Body of pancreas (tissue), 4 donors: ENCODE measurements at regions not wholly inside any gene's neighbourhood (a gene's known extent, or its start where the extent isn't known, plus 50 kb on each side); places are given as distances from the start of the nearest gene placed in this dataset.
"Not testable (repeated sequence)": the region's sequence is repeated elsewhere in the genome, so short reads cannot be mapped to it uniquely, and the experiment has no call there.

Experiments
- ATAC-seq: fragments of 150-250 bp; one replicate; pipeline ENCODE4 v1.9.1; 2016
- DNase-seq, 4 donors: peaks; one replicate each; pipeline ENCODE4 v3.0.0-alpha.2; 2019
- H3K27ac ChIP-seq, 4 donors: fragments of 200-600 bp; sonication (generic); 1 replicate in 3 of 4; 2 replicates in 1 of 4; pipeline versions ENCODE4 v1.5.1 to v1.6.1; 2016 to 2019; ENCODE audit warnings: mild to moderate bottlenecking in 1 of 4, mixed read lengths in 1 of 4, moderate library complexity in 1 of 4
- H3K27me3 ChIP-seq, 2 donors: fragments of 200-600 bp; sonication (generic); one replicate each; pipeline ENCODE4 v1.6.0; 2016; ENCODE audit warnings: mild to moderate bottlenecking in 1 of 2
- H3K36me3 ChIP-seq, 2 donors: fragments of 200-600 bp; sonication (generic); replicated peaks in 1 of 2; 2 replicates each; pipeline ENCODE4 v1.5.1; 2016; ENCODE audit warnings: low read depth in 2 of 2; ENCODE audit not compliant: insufficient read depth in 1 of 2
- H3K4me1 ChIP-seq: fragments of 200-600 bp; sonication (generic); one replicate; pipeline ENCODE4 v1.6.0; 2016
- H3K4me3 ChIP-seq, 2 donors: fragments of 200-600 bp; sonication (generic); 1 replicate in 1 of 2; 2 replicates in 1 of 2; pipeline ENCODE4 v1.5.1; 2016 to 2019
- H3K9me3 ChIP-seq, 3 donors: fragments of 200-600 bp; sonication (generic); 1 replicate in 2 of 3; 2 replicates in 1 of 3; pipeline ENCODE4 v1.5.1; 2016
- POLR2A ChIP-seq, 3 donors: fragments of 450-650 bp; IDR thresholded peaks; one replicate each; pipeline ENCODE4 v1.6.1; 2016; ENCODE audit warnings: antibody characterized with exemption in 3 of 3, mild to moderate bottlenecking in 2 of 3
- WGBS, 2 donors: methylation state at CpG; one replicate each; pipeline ENCODE4 v1.1.5; 2017; 5-methylcytosine and 5-hydroxymethylcytosine counted together
- intact Hi-C: fragments of 100-400 bp; cut with DNase I; formaldehyde crosslinking; loops from one replicate; pipeline ENCODE4 v1.15.1; 2023
- TF ChIP-seq, protein P1 (sequence below), 7 experiments: fragments of 450-650 bp in 4 of 7; fragments of 200-600 bp in 3 of 7; sonication (generic) in 3 of 7; IDR thresholded peaks; one replicate each; pipeline ENCODE4 v1.5.1; 2016 to 2019; ENCODE audit warnings: antibody characterized with exemption in 7 of 7

GRCh38 chr20:25992146-25992545, 295.5 kb upstream of the ZNF337 start:
- no peak for DNase-seq
- TF ChIP-seq, protein P1, sequence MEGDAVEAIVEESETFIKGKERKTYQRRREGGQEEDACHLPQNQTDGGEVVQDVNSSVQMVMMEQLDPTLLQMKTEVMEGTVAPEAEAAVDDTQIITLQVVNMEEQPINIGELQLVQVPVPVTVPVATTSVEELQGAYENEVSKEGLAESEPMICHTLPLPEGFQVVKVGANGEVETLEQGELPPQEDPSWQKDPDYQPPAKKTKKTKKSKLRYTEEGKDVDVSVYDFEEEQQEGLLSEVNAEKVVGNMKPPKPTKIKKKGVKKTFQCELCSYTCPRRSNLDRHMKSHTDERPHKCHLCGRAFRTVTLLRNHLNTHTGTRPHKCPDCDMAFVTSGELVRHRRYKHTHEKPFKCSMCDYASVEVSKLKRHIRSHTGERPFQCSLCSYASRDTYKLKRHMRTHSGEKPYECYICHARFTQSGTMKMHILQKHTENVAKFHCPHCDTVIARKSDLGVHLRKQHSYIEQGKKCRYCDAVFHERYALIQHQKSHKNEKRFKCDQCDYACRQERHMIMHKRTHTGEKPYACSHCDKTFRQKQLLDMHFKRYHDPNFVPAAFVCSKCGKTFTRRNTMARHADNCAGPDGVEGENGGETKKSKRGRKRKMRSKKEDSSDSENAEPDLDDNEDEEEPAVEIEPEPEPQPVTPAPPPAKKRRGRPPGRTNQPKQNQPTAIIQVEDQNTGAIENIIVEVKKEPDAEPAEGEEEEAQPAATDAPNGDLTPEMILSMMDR (IDR thresholded peaks at IDR 0.05), result no peak
- TF ChIP-seq POLR2A (IDR thresholded peaks at IDR 0.05), result no peak
- peaks cover 4% of the 10 kb centered on the region for H3K4me1 ChIP-seq
- H3K4me3 ChIP-seq, result no peak overlapping the region
- WGBS, 2 donors, result 66% methylated on average over 16 of the region's 16 CpGs
- ATAC-seq, result no peak
- no peaks in the 10 kb centered on the region for H3K36me3 ChIP-seq
- H3K27me3 ChIP-seq, result no peaks in the 10 kb centered on the region
- H3K9me3 ChIP-seq, result no peaks in the 10 kb centered on the region
- intact Hi-C loops, result no loop called here
- H3K27ac ChIP-seq, result no peak overlapping the region

DNA sequence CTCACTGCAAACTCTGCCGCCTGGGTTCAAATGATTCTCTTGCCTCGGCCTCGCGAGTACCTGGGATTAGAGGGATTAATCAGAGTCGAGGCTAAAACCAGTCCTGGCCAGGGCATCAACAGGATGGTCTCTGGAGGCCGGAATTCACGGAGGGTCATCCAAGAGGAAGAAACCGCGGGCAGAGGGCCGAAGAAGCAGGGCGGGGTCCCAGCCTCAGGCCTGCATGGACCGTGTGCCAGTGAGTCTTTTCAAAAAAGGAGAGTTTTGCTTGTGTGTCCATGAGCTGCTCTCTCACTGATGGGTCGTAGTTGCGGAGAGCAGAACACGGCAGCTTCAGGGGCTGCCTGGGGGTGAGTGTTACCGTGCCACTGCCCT, 295.1 kb upstream of the ZNF337 start:
- Histone ChIP-seq H3K27ac (no peak overlapping the region), H3K4me1 (peaks cover 8% of the 10 kb centered on the region), H3K9me3 (no peaks in the 10 kb centered on the region), H3K36me3 (no peaks in the 10 kb centered on the region), H3K4me3 (no peak overlapping the region), H3K27me3 (no peaks in the 10 kb centered on the region)
- TF ChIP-seq, protein P1 (IDR thresholded peaks at IDR 0.05), result no peak
- TF ChIP-seq POLR2A (IDR thresholded peaks at IDR 0.05), result no peak
- DNase-seq (no peak), ATAC-seq (no peak)
- intact Hi-C loops, result no loop called here
- WGBS, 2 donors, result 84 to 86% methylated on average over 16 of the region's 16 CpGs

DNA sequence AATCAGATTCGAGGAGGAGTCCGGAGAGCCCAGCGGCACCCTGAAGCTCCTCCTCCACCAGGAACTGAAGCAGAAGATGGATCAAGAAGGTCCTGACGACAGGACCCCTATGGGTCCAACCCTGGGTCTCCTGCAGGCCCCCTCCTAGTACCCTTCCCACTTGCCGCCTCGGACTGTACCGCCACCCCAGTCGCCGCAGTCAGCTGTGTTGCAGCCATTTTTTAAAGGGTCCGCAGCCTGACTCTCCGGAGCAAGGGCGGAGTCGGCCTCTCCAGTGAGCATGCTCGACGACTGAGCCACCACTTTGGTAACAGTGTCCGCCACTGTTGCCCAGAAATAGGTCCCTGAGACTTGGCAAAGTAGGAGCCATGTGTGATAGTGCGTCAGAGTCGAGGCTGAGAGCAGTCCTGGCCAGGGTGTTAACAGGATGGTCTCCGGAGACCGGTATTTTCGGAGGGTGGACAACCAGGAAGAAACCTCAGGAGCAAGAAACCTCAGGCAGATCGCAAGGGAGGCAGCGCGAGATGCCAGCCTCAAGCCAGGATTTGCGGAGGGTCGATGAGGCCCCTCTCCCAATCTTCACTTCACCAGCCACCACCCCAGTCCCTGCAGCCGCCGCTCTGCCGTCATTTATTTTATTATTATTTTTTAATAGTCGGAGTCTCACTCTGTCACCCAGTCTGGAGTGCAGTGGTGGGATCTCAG, 294.6 kb upstream of the ZNF337 start:
- intact Hi-C loops, result no loop called here
- Histone ChIP-seq H3K4me1 (peaks cover 8% of the 10 kb centered on the region), H3K27ac (no peak overlapping the region), H3K4me3 (no peak overlapping the region), H3K36me3 (no peaks in the 10 kb centered on the region), H3K27me3 (no peaks in the 10 kb centered on the region), H3K9me3 (no peaks in the 10 kb centered on the region)
- TF ChIP-seq POLR2A (IDR thresholded peaks at IDR 0.05), result no peak
- TF ChIP-seq, protein P1 (IDR thresholded peaks at IDR 0.05), result no peak
- ATAC-seq (no peak), DNase-seq (no peak)
- 82 to 86% methylated on average over 18 to 30 of the region's 30 CpGs for WGBS, 2 donors

GRCh38 chr20:25989686-25990085, 293.0 kb upstream of the ZNF337 start:
- ATAC-seq, DNase-seq, H3K4me3 ChIP-seq, H3K36me3 ChIP-seq, H3K4me1 ChIP-seq, H3K27ac ChIP-seq, intact Hi-C loops, H3K27me3 ChIP-seq, H3K9me3 ChIP-seq: not testable (repeated sequence)
- WGBS, 2 donors, result 87 to 91% methylated on average over 11 of the region's 11 CpGs

- Histone ChIP-seq H3K27ac (no peak overlapping the region), H3K9me3 (no peaks in the 10 kb centered on the region), H3K36me3 (no peaks in the 10 kb centered on the region), H3K4me1 (peaks cover 8% of the 10 kb centered on the region), H3K4me3 (no peak overlapping the region), H3K27me3 (no peaks in the 10 kb centered on the region)
- DNase-seq (no peak), ATAC-seq (no peak)
- TF ChIP-seq POLR2A (IDR thresholded peaks at IDR 0.05), result no peak
- TF ChIP-seq, protein P1 (IDR thresholded peaks at IDR 0.05), result no peak
- WGBS, 2 donors, result 82 to 91% methylated on average over 12 to 19 of the region's 19 CpGs
- intact Hi-C loops, result no loop called here
Observed at GRCh38 chr20:25989196-25989595, 292.5 kb upstream of the ZNF337 start.

DNA sequence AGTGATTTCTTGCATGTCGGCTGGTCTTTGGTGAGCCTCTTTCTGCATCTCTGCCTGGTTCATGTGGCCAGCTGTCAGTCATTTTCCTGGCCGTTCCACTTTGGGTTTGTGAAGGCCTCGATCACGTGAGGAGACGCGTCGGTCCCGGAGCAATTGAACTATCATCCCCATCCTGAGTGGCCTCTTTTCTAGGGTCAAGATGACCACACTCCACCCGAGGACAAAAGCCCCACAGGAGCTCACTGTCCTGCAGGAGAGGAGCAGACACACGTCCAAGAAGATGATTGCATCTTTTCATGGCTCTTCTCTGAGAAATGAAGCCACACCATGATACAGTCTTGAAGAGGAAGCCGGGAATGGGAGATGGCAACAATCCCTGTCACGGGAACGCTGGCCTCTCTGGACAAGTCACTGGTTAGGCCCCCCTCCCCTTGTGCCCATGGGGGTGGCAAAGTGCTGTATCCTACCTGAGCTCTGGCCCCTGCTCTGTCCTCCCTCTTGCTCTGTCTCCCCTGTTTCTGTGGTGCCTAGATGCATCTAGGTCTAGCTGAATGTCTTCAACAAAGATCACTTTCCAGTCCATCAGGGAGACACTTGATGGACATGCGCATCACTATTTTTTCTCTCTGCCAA, 291.4 kb upstream of the ZNF337 start:
- H3K4me1 ChIP-seq, ATAC-seq, H3K27ac ChIP-seq, intact Hi-C loops, H3K4me3 ChIP-seq, H3K36me3 ChIP-seq, DNase-seq, H3K27me3 ChIP-seq, H3K9me3 ChIP-seq: not testable (repeated sequence)
- WGBS, 2 donors, result 81 to 84% methylated on average over 14 of the region's 14 CpGs
